HL-60 (cell line): ENCODE measurements at regions not wholly inside any gene's neighbourhood (a gene's known extent, or its start where the extent isn't known, plus 50 kb on each side); places are given as distances from the start of the nearest gene placed in this dataset.

ENCODE experiments used
- DNase-seq, 2 experiments: peaks; one replicate each; pipeline ENCODE4 v3.0.0-alpha.2; 2010 to 2020; ENCODE audit warnings: low read depth in 1 of 2, low spot score in 1 of 2
- H3K27ac ChIP-seq: fragments of 250-450 bp; sonication (Bioruptor Pico); replicated peaks from 2 replicates; pipeline ENCODE4 v1.5.1; 2020; ENCODE audit warnings: mild to moderate bottlenecking, moderate library complexity
- H3K27me3 ChIP-seq: fragments of 250-450 bp; sonication (Bioruptor Pico); 2 replicates; pipeline ENCODE4 v1.5.1; 2021; ENCODE audit warnings: mild to moderate bottlenecking, moderate library complexity; ENCODE audit not compliant: insufficient read depth, poor library complexity, severe bottlenecking
- H3K4me3 ChIP-seq: replicated peaks from 2 replicates; pipeline ENCODE4 v1.5.1; 2011; ENCODE audit warnings: mild to moderate bottlenecking, control low read depth, low read length; ENCODE audit not compliant: insufficient read depth
- GABPA ChIP-seq: IDR thresholded peaks from 2 replicates; pipeline ENCODE4 v1.6.1; 2012; ENCODE audit warnings: low read depth
- POLR2AphosphoS5 ChIP-seq: IDR thresholded peaks from 2 replicates; pipeline ENCODE4 v1.6.1; 2012; ENCODE audit warnings: low read depth
- SPI1 ChIP-seq: IDR thresholded peaks from 2 replicates; pipeline ENCODE4 v1.6.1; 2012; ENCODE audit warnings: low read depth, mild to moderate bottlenecking, borderline replicate concordance
- TF ChIP-seq, protein P1 (sequence below): IDR thresholded peaks from one replicate; pipeline ENCODE4 v1.5.1; 2011; ENCODE audit warnings: low read length, control low read depth, inconsistent platforms; ENCODE audit not compliant: insufficient read depth
- TF ChIP-seq, protein P2 (sequence below): IDR thresholded peaks from 2 replicates; pipeline ENCODE4 v1.6.1; 2012; ENCODE audit warnings: low read depth; ENCODE audit not compliant: insufficient replicate concordance

- TF ChIP-seq, protein P1, sequence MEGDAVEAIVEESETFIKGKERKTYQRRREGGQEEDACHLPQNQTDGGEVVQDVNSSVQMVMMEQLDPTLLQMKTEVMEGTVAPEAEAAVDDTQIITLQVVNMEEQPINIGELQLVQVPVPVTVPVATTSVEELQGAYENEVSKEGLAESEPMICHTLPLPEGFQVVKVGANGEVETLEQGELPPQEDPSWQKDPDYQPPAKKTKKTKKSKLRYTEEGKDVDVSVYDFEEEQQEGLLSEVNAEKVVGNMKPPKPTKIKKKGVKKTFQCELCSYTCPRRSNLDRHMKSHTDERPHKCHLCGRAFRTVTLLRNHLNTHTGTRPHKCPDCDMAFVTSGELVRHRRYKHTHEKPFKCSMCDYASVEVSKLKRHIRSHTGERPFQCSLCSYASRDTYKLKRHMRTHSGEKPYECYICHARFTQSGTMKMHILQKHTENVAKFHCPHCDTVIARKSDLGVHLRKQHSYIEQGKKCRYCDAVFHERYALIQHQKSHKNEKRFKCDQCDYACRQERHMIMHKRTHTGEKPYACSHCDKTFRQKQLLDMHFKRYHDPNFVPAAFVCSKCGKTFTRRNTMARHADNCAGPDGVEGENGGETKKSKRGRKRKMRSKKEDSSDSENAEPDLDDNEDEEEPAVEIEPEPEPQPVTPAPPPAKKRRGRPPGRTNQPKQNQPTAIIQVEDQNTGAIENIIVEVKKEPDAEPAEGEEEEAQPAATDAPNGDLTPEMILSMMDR, result no peak
- no peak overlapping the region for H3K4me3 ChIP-seq
- no peak for DNase-seq
- H3K27me3 ChIP-seq, result no peaks in the 10 kb centered on the region
- no peak overlapping the region for H3K27ac ChIP-seq
Measured at GRCh38 chr13:111570911-111571310, 250.5 kb downstream of the TEX29 start.

GRCh38 chr13:111572956-111573761 is 252.7 kb downstream of the TEX29 start:
- Histone ChIP-seq H3K4me3 (no peak overlapping the region), H3K27ac (no peak overlapping the region), H3K27me3 (no peaks in the 10 kb centered on the region)
- DNase-seq, result no peak
- TF ChIP-seq, protein P2, sequence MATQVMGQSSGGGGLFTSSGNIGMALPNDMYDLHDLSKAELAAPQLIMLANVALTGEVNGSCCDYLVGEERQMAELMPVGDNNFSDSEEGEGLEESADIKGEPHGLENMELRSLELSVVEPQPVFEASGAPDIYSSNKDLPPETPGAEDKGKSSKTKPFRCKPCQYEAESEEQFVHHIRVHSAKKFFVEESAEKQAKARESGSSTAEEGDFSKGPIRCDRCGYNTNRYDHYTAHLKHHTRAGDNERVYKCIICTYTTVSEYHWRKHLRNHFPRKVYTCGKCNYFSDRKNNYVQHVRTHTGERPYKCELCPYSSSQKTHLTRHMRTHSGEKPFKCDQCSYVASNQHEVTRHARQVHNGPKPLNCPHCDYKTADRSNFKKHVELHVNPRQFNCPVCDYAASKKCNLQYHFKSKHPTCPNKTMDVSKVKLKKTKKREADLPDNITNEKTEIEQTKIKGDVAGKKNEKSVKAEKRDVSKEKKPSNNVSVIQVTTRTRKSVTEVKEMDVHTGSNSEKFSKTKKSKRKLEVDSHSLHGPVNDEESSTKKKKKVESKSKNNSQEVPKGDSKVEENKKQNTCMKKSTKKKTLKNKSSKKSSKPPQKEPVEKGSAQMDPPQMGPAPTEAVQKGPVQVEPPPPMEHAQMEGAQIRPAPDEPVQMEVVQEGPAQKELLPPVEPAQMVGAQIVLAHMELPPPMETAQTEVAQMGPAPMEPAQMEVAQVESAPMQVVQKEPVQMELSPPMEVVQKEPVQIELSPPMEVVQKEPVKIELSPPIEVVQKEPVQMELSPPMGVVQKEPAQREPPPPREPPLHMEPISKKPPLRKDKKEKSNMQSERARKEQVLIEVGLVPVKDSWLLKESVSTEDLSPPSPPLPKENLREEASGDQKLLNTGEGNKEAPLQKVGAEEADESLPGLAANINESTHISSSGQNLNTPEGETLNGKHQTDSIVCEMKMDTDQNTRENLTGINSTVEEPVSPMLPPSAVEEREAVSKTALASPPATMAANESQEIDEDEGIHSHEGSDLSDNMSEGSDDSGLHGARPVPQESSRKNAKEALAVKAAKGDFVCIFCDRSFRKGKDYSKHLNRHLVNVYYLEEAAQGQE, result no peak
- TF ChIP-seq POLR2AphosphoS5 (no peak), SPI1 (no peak)
- TF ChIP-seq, protein P1, result no peak

- Histone ChIP-seq H3K27me3 (no peaks in the 10 kb centered on the region), H3K4me3 (no peak overlapping the region), H3K27ac (no peak overlapping the region)
- no peak for TF ChIP-seq GABPA
- TF ChIP-seq, protein P1, result no peak
- TF ChIP-seq, protein P2, result no peak
- TF ChIP-seq SPI1, result no peak
- TF ChIP-seq POLR2AphosphoS5, result no peak
- no peak for DNase-seq
Measured at GRCh38 chr13:111573801-111574200, 253.4 kb downstream of the TEX29 start.

- DNase-seq, result no peak
- Histone ChIP-seq H3K27ac (no peak overlapping the region), H3K27me3 (no peaks in the 10 kb centered on the region), H3K4me3 (no peak overlapping the region)
- no peak for TF ChIP-seq SPI1
- TF ChIP-seq, protein P1, result no peak
- TF ChIP-seq, protein P2, result no peak
- TF ChIP-seq GABPA, result no peak
- no peak for TF ChIP-seq POLR2AphosphoS5
Measured at GRCh38 chr13:111575276-111575675, 254.8 kb downstream of the TEX29 start.
